ENCODE measurements at regions not wholly inside any gene's neighbourhood (a gene's known extent, or its start where the extent isn't known, plus 50 kb on each side); places are given as distances from the start of the nearest gene placed in this dataset.

GRCh38 chr16:26856271-26856670 lies 210.5 kb upstream of the C16orf82 start:
- no peak for TF ChIP-seq CTCF (IDR thresholded peaks at IDR 0.05)
- TF ChIP-seq POLR2A (IDR thresholded peaks at IDR 0.05), result no peak
- no peak for TF ChIP-seq POLR2AphosphoS5 (IDR thresholded peaks at IDR 0.05; ENCODE audit: insufficient read depth in 1 of 2, low read depth in 1 of 2)

All from vagina (tissue), 2 donors.